CD14-positive monocyte (primary cell): ENCODE measurements at regions not wholly inside any gene's neighbourhood (a gene's known extent, or its start where the extent isn't known, plus 50 kb on each side); places are given as distances from the start of the nearest gene placed in this dataset.

Experiments
- DNase-seq, 3 donors: peaks; one replicate each; pipeline ENCODE4 v3.0.0-alpha.2; 2011 to 2022
- H2AFZ ChIP-seq: 2 replicates; pipeline ENCODE4 v1.6.0; 2012; ENCODE audit warnings: mild to moderate bottlenecking, low read depth, low read length, inconsistent platforms; ENCODE audit not compliant: insufficient read depth, poor library complexity, severe bottlenecking
- H3K27ac ChIP-seq, 2 donors: 1 replicate in 1 of 2; 2 replicates in 1 of 2; pipeline ENCODE4 v1.5.1; 2012 to 2013; ENCODE audit warnings: low read length in 2 of 2, control low read depth in 1 of 2, inconsistent platforms in 1 of 2, low read depth in 1 of 2, mild to moderate bottlenecking in 1 of 2
- H3K27me3 ChIP-seq, 2 donors: one replicate each; pipeline versions ENCODE4 v1.6.0 to v1.6.1; 2011 to 2013; ENCODE audit warnings: low read length in 2 of 2; ENCODE audit not compliant: control insufficient read depth in 2 of 2, insufficient read depth in 2 of 2
- H3K36me3 ChIP-seq, 2 donors: replicated peaks in 1 of 2; 1 replicate in 1 of 2; 2 replicates in 1 of 2; pipeline versions ENCODE4 v1.5.1 to v1.6.1; 2012 to 2013; ENCODE audit warnings: low read length in 2 of 2, control low read depth in 1 of 2, inconsistent platforms in 1 of 2, mild to moderate bottlenecking in 1 of 2; ENCODE audit not compliant: insufficient read depth in 2 of 2, control insufficient read depth in 1 of 2
- H3K4me1 ChIP-seq, 2 donors: 1 replicate in 1 of 2; 2 replicates in 1 of 2; pipeline versions ENCODE4 v1.5.1 to v1.6.1; 2012 to 2013; ENCODE audit warnings: low read length in 2 of 2, control low read depth in 1 of 2, inconsistent platforms in 1 of 2, mild to moderate bottlenecking in 1 of 2, moderate library complexity in 1 of 2; ENCODE audit not compliant: insufficient read depth in 2 of 2, control insufficient read depth in 1 of 2
- H3K4me2 ChIP-seq: replicated peaks from 2 replicates; pipeline ENCODE3; 2012; ENCODE audit warnings: low read length, moderate library complexity, mild to moderate bottlenecking; ENCODE audit not compliant: poor library complexity, severe bottlenecking; ENCODE audit errors: extremely low read depth
- H3K4me3 ChIP-seq, 3 experiments: fragments of 200-600 bp in 1 of 3; sonication (generic) in 1 of 3; replicated peaks in 1 of 3; 1 replicate in 2 of 3; 2 replicates in 1 of 3; pipeline ENCODE4 v1.5.1; 2011 to 2013; ENCODE audit warnings: low read length in 3 of 3, mild to moderate bottlenecking in 3 of 3, control low read depth in 2 of 3, low read depth in 2 of 3, inconsistent platforms in 1 of 3, moderate library complexity in 1 of 3
- H3K79me2 ChIP-seq: 2 replicates; pipeline ENCODE4 v1.6.0; 2012; ENCODE audit warnings: mild to moderate bottlenecking, control low read depth, inconsistent platforms, low read length, moderate library complexity; ENCODE audit not compliant: insufficient read depth
- H3K9ac ChIP-seq: 2 replicates; pipeline ENCODE4 v1.6.0; 2017; ENCODE audit warnings: low read length, mild to moderate bottlenecking; ENCODE audit not compliant: insufficient read depth, poor library complexity, severe bottlenecking
- H3K9me3 ChIP-seq, 2 donors: replicated peaks in 1 of 2; 1 replicate in 1 of 2; 2 replicates in 1 of 2; pipeline versions ENCODE4 v1.5.1 to v1.6.1; 2012 to 2013; ENCODE audit warnings: low read length in 2 of 2, control low read depth in 1 of 2; ENCODE audit not compliant: control insufficient read depth in 1 of 2, insufficient read depth in 1 of 2
- H4K20me1 ChIP-seq: 2 replicates; pipeline ENCODE4 v1.6.0; 2012; ENCODE audit warnings: mild to moderate bottlenecking, low read length, control low read depth, moderate library complexity; ENCODE audit not compliant: insufficient read depth
- H3K27ac Mint-ChIP-seq, 7 donors: one replicate each; pipeline ENCODE4 v1.8.0; 2020; ENCODE audit warnings: mild to moderate bottlenecking in 7 of 7, mixed read lengths in 7 of 7, moderate library complexity in 6 of 7, inconsistent platforms in 2 of 7
- H3K27me3 Mint-ChIP-seq, 3 donors: one replicate each; pipeline ENCODE4 v1.8.0; 2021 to 2022; ENCODE audit warnings: low read depth in 3 of 3, mild to moderate bottlenecking in 3 of 3, mixed read lengths in 3 of 3, moderate library complexity in 3 of 3, inconsistent platforms in 1 of 3
- H3K36me3 Mint-ChIP-seq, 2 donors: one replicate each; pipeline ENCODE4 v1.8.0; 2020; ENCODE audit warnings: mixed read lengths in 2 of 2, inconsistent platforms in 1 of 2, mild to moderate bottlenecking in 1 of 2
- H3K4me1 Mint-ChIP-seq: one replicate; pipeline ENCODE4 v1.8.0; 2020; ENCODE audit warnings: mild to moderate bottlenecking, mixed read lengths
- H3K4me3 Mint-ChIP-seq, 2 donors: one replicate each; pipeline ENCODE4 v1.8.0; 2020; ENCODE audit warnings: mild to moderate bottlenecking in 2 of 2, mixed read lengths in 2 of 2, moderate library complexity in 1 of 2
- H3K9me3 Mint-ChIP-seq, 7 donors: one replicate each; pipeline ENCODE4 v1.8.0; 2020 to 2022; ENCODE audit warnings: mixed read lengths in 7 of 7, mild to moderate bottlenecking in 6 of 7, moderate library complexity in 6 of 7, inconsistent platforms in 2 of 7
- CTCF ChIP-seq: fragments of 200-600 bp; IDR thresholded peaks from one replicate; pipeline ENCODE4 v1.8.0; 2022; ENCODE audit warnings: antibody characterized with exemption, mild to moderate bottlenecking
- WGBS: methylation state at CpG from one replicate; pipeline ENCODE4 v1.1.5; 2013; ENCODE audit warnings: missing lambda C conversion rate; ENCODE audit not compliant: insufficient coverage; 5-methylcytosine and 5-hydroxymethylcytosine counted together
- intact Hi-C, 2 donors: fragments of 100-400 bp; cut with micrococcal nuclease; formaldehyde crosslinking; loops; one replicate each; pipeline versions ENCODE4 v1.15.0 to v1.15.1; 2023

- Histone ChIP-seq H3K9ac (no peak overlapping the region), H3K9me3 (no peaks in the 10 kb centered on the region), H3K4me3 (no peak overlapping the region), H3K27me3 (no peaks in the 10 kb centered on the region), H3K4me1 (no peaks in the 10 kb centered on the region), H3K36me3 (no peaks in the 10 kb centered on the region), H2AFZ (no peak overlapping the region), H3K4me2 (no peak overlapping the region), H3K79me2 (no peaks in the 10 kb centered on the region), H3K27ac (no peak overlapping the region), H4K20me1 (no peaks in the 10 kb centered on the region)
- no peaks in the 10 kb centered on the region for H3K9me3 Mint-ChIP-seq
- intact Hi-C loops: no loop called here
- TF ChIP-seq CTCF: no peak
- no peak for DNase-seq
- H3K36me3 Mint-ChIP-seq: no peaks in the 10 kb centered on the region
- peaks cover 3% of the 10 kb centered on the region for H3K4me1 Mint-ChIP-seq
- no peaks in the 10 kb centered on the region for H3K27me3 Mint-ChIP-seq
- H3K4me3 Mint-ChIP-seq: no peak overlapping the region
- no peak overlapping the region for H3K27ac Mint-ChIP-seq
- WGBS: 100% methylated on average over 1 of the region's 3 CpGs
Measured at GRCh38 chr2:16280081-16280480, 339.7 kb downstream of the MYCN start.

- H3K27me3 Mint-ChIP-seq: no peaks in the 10 kb centered on the region
- no peaks in the 10 kb centered on the region for H3K9me3 ChIP-seq
- no peaks in the 10 kb centered on the region for H4K20me1 ChIP-seq
- no peaks in the 10 kb centered on the region for H3K36me3 ChIP-seq
- no peak overlapping the region for H3K27ac ChIP-seq
- no peak overlapping the region for H3K27ac Mint-ChIP-seq
- H3K4me2 ChIP-seq: no peak overlapping the region
- H3K4me1 Mint-ChIP-seq: peaks cover 3% of the 10 kb centered on the region
- no peak overlapping the region for H2AFZ ChIP-seq
- no peaks in the 10 kb centered on the region for H3K4me1 ChIP-seq
- no CpG with 5 or more reads among the region's 4 CpGs for WGBS
- no peak overlapping the region for H3K9ac ChIP-seq
- no peaks in the 10 kb centered on the region for H3K36me3 Mint-ChIP-seq
- no peak for TF ChIP-seq CTCF
- DNase-seq: no peak
- H3K79me2 ChIP-seq: no peaks in the 10 kb centered on the region
- intact Hi-C loops: no loop called here
- no peak overlapping the region for H3K4me3 Mint-ChIP-seq
- no peak overlapping the region for H3K4me3 ChIP-seq
- no peaks in the 10 kb centered on the region for H3K9me3 Mint-ChIP-seq
- H3K27me3 ChIP-seq: no peaks in the 10 kb centered on the region
Measured at GRCh38 chr2:16279641-16280040, 339.3 kb downstream of the MYCN start.
